H1 (cell line): ENCODE measurements at regions not wholly inside any gene's neighbourhood (a gene's known extent, or its start where the extent isn't known, plus 50 kb on each side); places are given as distances from the start of the nearest gene placed in this dataset.

Source experiments
- NANOG ChIP-seq: IDR thresholded peaks from 2 replicates; pipeline ENCODE4 v1.6.1; 2011; ENCODE audit warnings: low read length, low read depth, mild to moderate bottlenecking, inconsistent platforms; ENCODE audit not compliant: insufficient read depth, poor library complexity, severe bottlenecking
- TF ChIP-seq, protein P1 (sequence below): fragments of 300-600 bp; sonication (generic); IDR thresholded peaks from 2 replicates; pipeline ENCODE4 v1.7.1; 2012; ENCODE audit warnings: low read length, moderate library complexity, mild to moderate bottlenecking, inconsistent platforms; ENCODE audit not compliant: insufficient replicate concordance

DNA sequence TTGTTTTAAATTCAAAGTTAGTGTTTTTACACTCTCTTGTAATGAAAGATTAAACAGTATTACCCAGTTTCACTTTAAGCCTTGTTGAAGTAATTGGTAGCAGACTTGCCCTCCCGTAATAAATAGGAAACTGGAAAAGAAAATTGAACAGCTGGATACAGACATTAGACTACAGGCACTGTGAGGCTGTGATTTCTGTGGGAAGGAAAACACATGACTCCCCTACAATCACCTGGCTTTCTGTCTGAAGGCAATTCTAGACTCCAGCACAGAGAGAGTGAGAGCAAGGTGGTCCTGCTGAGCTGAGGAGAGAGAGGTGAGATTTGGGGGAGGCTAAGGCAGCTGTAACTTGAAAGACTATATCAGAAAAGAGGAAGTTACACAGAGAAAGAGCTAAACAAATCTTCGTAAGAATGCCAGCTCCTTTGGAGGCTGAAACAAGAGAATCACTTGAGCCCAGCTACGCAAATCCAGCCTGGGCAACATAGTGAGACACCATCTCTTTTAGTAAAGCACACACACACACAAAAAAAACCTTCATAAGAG is 57.8 kb upstream of the CDYL2 start (continued):
- TF ChIP-seq, protein P1, sequence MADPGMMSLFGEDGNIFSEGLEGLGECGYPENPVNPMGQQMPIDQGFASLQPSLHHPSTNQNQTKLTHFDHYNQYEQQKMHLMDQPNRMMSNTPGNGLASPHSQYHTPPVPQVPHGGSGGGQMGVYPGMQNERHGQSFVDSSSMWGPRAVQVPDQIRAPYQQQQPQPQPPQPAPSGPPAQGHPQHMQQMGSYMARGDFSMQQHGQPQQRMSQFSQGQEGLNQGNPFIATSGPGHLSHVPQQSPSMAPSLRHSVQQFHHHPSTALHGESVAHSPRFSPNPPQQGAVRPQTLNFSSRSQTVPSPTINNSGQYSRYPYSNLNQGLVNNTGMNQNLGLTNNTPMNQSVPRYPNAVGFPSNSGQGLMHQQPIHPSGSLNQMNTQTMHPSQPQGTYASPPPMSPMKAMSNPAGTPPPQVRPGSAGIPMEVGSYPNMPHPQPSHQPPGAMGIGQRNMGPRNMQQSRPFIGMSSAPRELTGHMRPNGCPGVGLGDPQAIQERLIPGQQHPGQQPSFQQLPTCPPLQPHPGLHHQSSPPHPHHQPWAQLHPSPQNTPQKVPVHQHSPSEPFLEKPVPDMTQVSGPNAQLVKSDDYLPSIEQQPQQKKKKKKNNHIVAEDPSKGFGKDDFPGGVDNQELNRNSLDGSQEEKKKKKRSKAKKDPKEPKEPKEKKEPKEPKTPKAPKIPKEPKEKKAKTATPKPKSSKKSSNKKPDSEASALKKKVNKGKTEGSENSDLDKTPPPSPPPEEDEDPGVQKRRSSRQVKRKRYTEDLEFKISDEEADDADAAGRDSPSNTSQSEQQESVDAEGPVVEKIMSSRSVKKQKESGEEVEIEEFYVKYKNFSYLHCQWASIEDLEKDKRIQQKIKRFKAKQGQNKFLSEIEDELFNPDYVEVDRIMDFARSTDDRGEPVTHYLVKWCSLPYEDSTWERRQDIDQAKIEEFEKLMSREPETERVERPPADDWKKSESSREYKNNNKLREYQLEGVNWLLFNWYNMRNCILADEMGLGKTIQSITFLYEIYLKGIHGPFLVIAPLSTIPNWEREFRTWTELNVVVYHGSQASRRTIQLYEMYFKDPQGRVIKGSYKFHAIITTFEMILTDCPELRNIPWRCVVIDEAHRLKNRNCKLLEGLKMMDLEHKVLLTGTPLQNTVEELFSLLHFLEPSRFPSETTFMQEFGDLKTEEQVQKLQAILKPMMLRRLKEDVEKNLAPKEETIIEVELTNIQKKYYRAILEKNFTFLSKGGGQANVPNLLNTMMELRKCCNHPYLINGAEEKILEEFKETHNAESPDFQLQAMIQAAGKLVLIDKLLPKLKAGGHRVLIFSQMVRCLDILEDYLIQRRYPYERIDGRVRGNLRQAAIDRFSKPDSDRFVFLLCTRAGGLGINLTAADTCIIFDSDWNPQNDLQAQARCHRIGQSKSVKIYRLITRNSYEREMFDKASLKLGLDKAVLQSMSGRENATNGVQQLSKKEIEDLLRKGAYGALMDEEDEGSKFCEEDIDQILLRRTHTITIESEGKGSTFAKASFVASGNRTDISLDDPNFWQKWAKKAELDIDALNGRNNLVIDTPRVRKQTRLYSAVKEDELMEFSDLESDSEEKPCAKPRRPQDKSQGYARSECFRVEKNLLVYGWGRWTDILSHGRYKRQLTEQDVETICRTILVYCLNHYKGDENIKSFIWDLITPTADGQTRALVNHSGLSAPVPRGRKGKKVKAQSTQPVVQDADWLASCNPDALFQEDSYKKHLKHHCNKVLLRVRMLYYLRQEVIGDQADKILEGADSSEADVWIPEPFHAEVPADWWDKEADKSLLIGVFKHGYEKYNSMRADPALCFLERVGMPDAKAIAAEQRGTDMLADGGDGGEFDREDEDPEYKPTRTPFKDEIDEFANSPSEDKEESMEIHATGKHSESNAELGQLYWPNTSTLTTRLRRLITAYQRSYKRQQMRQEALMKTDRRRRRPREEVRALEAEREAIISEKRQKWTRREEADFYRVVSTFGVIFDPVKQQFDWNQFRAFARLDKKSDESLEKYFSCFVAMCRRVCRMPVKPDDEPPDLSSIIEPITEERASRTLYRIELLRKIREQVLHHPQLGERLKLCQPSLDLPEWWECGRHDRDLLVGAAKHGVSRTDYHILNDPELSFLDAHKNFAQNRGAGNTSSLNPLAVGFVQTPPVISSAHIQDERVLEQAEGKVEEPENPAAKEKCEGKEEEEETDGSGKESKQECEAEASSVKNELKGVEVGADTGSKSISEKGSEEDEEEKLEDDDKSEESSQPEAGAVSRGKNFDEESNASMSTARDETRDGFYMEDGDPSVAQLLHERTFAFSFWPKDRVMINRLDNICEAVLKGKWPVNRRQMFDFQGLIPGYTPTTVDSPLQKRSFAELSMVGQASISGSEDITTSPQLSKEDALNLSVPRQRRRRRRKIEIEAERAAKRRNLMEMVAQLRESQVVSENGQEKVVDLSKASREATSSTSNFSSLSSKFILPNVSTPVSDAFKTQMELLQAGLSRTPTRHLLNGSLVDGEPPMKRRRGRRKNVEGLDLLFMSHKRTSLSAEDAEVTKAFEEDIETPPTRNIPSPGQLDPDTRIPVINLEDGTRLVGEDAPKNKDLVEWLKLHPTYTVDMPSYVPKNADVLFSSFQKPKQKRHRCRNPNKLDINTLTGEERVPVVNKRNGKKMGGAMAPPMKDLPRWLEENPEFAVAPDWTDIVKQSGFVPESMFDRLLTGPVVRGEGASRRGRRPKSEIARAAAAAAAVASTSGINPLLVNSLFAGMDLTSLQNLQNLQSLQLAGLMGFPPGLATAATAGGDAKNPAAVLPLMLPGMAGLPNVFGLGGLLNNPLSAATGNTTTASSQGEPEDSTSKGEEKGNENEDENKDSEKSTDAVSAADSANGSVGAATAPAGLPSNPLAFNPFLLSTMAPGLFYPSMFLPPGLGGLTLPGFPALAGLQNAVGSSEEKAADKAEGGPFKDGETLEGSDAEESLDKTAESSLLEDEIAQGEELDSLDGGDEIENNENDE: no peak
- no peak for TF ChIP-seq NANOG
- TF ChIP-seq, all 59 proteins: peak for 0
